Activated T-helper 2 cell treated with anti-CD3 and anti-CD28 coated beads, Interferon-gamma antibody, Interleukin-2, Interleukin-4, amounts not matched to agents 10 μg/mL and 5 μg/mL and 100 μg/mL, durations not matched to agents 14 hours and 24 hours and 36 hours (primary cell): ENCODE measurements at regions not wholly inside any gene's neighbourhood (a gene's known extent, or its start where the extent isn't known, plus 50 kb on each side); places are given as distances from the start of the nearest gene placed in this dataset.

Experiments
- DNase-seq: peaks from one replicate; pipeline ENCODE4 v3.0.0; 2021; ENCODE audit warnings: low spot score
- H3K27ac Mint-ChIP-seq: one replicate; pipeline ENCODE4 v1.8.0; 2021; ENCODE audit warnings: mixed read lengths
- H3K27me3 Mint-ChIP-seq: one replicate; pipeline ENCODE4 v1.8.0; 2021; ENCODE audit warnings: low read depth, mixed read lengths
- H3K36me3 Mint-ChIP-seq: one replicate; pipeline ENCODE4 v1.8.0; 2021; ENCODE audit warnings: low read depth, mixed read lengths
- H3K4me1 Mint-ChIP-seq: one replicate; pipeline ENCODE4 v1.8.0; 2021; ENCODE audit warnings: low read depth, mixed read lengths
- H3K4me3 Mint-ChIP-seq: one replicate; pipeline ENCODE4 v1.8.0; 2021; ENCODE audit warnings: low read depth, mild to moderate bottlenecking, moderate library complexity, mixed read lengths
- H3K9me3 Mint-ChIP-seq: one replicate; pipeline ENCODE4 v1.8.0; 2021; ENCODE audit warnings: mixed read lengths
- intact Hi-C: fragments of 100-400 bp; cut with micrococcal nuclease; formaldehyde crosslinking; loops from one replicate; pipeline ENCODE4 v1.15.1; 2023

- H3K4me3 Mint-ChIP-seq, result no peak overlapping the region
- H3K9me3 Mint-ChIP-seq, result no peaks in the 10 kb centered on the region
- H3K27me3 Mint-ChIP-seq, result no peaks in the 10 kb centered on the region
- H3K4me1 Mint-ChIP-seq, result no peaks in the 10 kb centered on the region
- no peaks in the 10 kb centered on the region for H3K36me3 Mint-ChIP-seq
- intact Hi-C loops, result no loop called here
- no peak overlapping the region for H3K27ac Mint-ChIP-seq
- no peak for DNase-seq
These were observed 462.2 kb downstream of the RASEF start for GRCh38 chr9:82600536-82601292.

DNA sequence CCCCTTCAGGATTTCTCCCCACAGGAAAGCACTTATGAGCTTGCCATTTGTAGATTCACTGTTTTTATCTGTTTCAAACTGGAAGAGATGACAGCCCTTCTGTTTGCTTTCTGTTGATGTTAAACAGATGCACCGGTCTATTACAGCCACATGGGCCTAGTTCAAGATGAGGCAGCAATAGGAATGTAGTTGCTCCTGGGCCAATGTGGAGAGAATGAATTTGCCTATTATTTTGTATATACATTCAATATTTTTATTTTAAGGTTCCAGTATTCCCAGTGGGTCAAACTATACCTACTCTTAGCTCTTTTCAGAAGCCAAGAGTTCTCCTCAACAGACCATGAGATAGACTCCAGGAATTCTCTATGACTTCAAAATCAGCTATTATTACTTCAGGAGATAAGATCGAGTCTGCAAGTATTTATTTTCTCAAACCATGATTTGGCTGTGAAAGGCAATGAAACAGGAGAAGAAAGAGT, 461.6 kb downstream of the RASEF start:
- H3K4me1 Mint-ChIP-seq, result no peaks in the 10 kb centered on the region
- H3K4me3 Mint-ChIP-seq, result no peak overlapping the region
- no peak for DNase-seq
- H3K27me3 Mint-ChIP-seq, result no peaks in the 10 kb centered on the region
- H3K27ac Mint-ChIP-seq, result no peak overlapping the region
- H3K36me3 Mint-ChIP-seq, result no peaks in the 10 kb centered on the region
- intact Hi-C loops, result no loop called here
- no peaks in the 10 kb centered on the region for H3K9me3 Mint-ChIP-seq

- no peaks in the 10 kb centered on the region for H3K9me3 Mint-ChIP-seq
- no peak for DNase-seq
- H3K27me3 Mint-ChIP-seq, result no peaks in the 10 kb centered on the region
- no peak overlapping the region for H3K4me3 Mint-ChIP-seq
- H3K27ac Mint-ChIP-seq, result no peak overlapping the region
- intact Hi-C loops, result no loop called here
- H3K36me3 Mint-ChIP-seq, result no peaks in the 10 kb centered on the region
- H3K4me1 Mint-ChIP-seq, result no peaks in the 10 kb centered on the region
These were observed 457.8 kb downstream of the RASEF start for GRCh38 chr9:82604947-82605656.

DNA sequence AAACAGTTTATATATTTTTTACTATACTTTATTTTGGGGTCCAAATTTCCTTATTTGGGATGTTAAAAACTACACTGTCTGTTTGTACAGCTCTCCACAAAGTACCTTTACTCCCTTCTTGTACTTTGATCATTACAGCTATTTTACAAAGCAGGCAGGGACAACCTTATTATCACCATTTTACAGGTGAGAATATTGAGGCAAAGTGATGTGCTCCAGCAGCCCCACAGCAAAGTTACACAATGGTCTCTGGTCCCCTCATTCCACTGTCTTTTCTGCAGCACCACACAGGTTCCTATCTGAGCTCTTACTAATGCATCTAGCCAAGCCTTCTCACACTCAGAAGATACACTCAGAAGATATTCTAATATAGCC, 457.3 kb downstream of the RASEF start:
- intact Hi-C loops, result no loop called here
- Mint-ChIP-seq H3K9me3 (no peaks in the 10 kb centered on the region), H3K36me3 (no peaks in the 10 kb centered on the region), H3K27ac (no peak overlapping the region), H3K27me3 (no peaks in the 10 kb centered on the region), H3K4me1 (no peaks in the 10 kb centered on the region), H3K4me3 (no peak overlapping the region)
- DNase-seq, result no peak

DNA sequence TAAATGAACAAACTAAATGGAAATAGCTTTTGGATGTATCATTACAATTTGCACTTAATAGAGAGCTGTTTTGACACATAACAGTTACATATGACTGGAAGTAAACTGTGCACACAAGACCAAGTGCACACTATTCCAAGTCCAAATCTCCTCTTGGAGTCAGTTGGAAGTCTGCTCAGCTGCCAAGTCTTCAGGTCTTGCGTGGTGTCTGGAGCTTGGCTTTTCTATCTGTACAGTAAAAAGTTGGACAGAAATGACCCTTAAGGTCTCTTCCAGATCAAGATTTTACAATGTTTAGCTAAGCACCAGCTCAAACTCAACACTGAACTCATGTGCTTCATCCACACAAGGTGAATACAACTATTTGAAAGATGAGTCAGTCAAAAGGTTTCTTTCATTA, 456.9 kb downstream of the RASEF start:
- Mint-ChIP-seq H3K27ac (no peak overlapping the region), H3K9me3 (no peaks in the 10 kb centered on the region), H3K4me1 (no peaks in the 10 kb centered on the region), H3K27me3 (no peaks in the 10 kb centered on the region), H3K36me3 (no peaks in the 10 kb centered on the region), H3K4me3 (no peak overlapping the region)
- no peak for DNase-seq
- intact Hi-C loops, result no loop called here

GRCh38 chr9:82606492-82607382, 456.2 kb downstream of the RASEF start:
- DNase-seq, result no peak
- H3K4me1 Mint-ChIP-seq, result no peaks in the 10 kb centered on the region
- intact Hi-C loops, result no loop called here
- H3K36me3 Mint-ChIP-seq, result no peaks in the 10 kb centered on the region
- H3K4me3 Mint-ChIP-seq, result no peak overlapping the region
- no peaks in the 10 kb centered on the region for H3K27me3 Mint-ChIP-seq
- no peak overlapping the region for H3K27ac Mint-ChIP-seq
- no peaks in the 10 kb centered on the region for H3K9me3 Mint-ChIP-seq

- no peaks in the 10 kb centered on the region for H3K9me3 Mint-ChIP-seq
- H3K36me3 Mint-ChIP-seq, result no peaks in the 10 kb centered on the region
- no peaks in the 10 kb centered on the region for H3K27me3 Mint-ChIP-seq
- intact Hi-C loops, result no loop called here
- no peak overlapping the region for H3K27ac Mint-ChIP-seq
- no peaks in the 10 kb centered on the region for H3K4me1 Mint-ChIP-seq
- no peak overlapping the region for H3K4me3 Mint-ChIP-seq
- DNase-seq, result no peak
These were observed 454.5 kb downstream of the RASEF start for GRCh38 chr9:82608487-82608886.

DNA sequence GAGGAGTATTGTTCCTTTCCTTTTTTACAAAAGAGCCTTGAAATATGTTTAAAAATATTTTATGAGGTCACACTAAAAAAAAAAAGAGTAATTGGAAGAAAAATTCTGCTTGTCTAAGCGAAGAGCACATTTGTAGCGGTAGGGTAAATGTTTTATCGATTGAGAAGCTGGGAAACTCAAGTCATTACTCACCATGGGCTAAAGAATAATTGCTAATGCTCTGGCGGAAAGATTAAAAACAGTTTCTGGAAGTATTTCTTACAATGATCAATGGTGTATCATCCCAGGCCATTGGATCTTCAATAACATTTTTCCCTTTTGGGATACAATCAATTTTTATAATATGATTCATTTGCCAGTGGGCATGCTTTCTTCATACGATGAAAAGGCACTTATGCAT, 450.0 kb downstream of the RASEF start:
- Mint-ChIP-seq H3K4me1 (no peaks in the 10 kb centered on the region), H3K27ac (no peak overlapping the region), H3K36me3 (no peaks in the 10 kb centered on the region), H3K9me3 (peaks cover 7% of the 10 kb centered on the region), H3K4me3 (no peak overlapping the region), H3K27me3 (no peaks in the 10 kb centered on the region)
- DNase-seq, result no peak
- intact Hi-C loops, result no loop called here

DNA sequence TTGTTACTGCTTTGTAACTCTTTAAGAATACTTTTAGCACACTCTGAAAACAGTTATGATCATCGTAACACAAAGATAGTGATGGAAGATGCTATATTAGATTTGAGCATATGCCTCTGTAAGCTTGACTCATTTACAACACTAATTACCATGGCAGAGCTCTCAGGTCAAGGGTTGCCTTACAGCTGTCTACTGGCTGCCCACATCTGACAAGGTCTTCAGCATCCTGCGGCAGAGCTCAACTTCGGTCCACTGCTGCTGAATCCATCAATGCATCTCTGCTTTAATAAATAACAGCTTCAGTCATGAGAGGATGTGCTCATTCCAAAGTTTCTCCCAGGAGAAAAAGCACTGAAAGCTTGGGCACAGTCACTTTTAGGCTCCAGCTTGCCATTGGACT, 449.4 kb downstream of the RASEF start:
- intact Hi-C loops, result no loop called here
- Mint-ChIP-seq H3K27me3 (no peaks in the 10 kb centered on the region), H3K36me3 (no peaks in the 10 kb centered on the region), H3K27ac (no peak overlapping the region), H3K4me1 (no peaks in the 10 kb centered on the region), H3K4me3 (no peak overlapping the region), H3K9me3 (peaks cover 7% of the 10 kb centered on the region)
- no peak for DNase-seq

- Mint-ChIP-seq H3K4me3 (no peak overlapping the region), H3K4me1 (no peaks in the 10 kb centered on the region), H3K36me3 (no peaks in the 10 kb centered on the region), H3K9me3 (peaks cover 13% of the 10 kb centered on the region), H3K27me3 (no peaks in the 10 kb centered on the region), H3K27ac (no peak overlapping the region)
- intact Hi-C loops, result no loop called here
- no peak for DNase-seq
These were observed 446.4 kb downstream of the RASEF start for GRCh38 chr9:82616545-82616944.

DNA sequence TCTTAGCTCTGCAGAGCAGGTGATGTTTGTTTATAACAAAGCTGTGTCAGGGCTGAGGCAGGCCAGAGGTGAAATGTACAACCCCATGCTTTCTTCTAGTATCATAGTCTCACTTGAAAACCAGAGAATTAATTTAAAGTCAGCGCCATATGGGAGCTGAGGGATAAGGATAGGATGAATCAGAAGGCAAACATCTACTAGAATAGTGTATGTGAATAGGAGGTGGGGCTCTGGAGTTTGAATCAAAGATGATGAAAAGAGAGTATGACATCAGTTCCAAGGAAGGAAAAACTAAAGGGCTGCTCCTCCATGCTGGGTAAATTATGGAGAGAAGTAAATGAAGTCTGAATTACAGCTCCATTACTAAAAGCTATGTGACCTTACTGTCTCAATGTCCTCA, 441.5 kb downstream of the RASEF start:
- intact Hi-C loops, result no loop called here
- peaks cover 13% of the 10 kb centered on the region for H3K9me3 Mint-ChIP-seq
- no peaks in the 10 kb centered on the region for H3K4me1 Mint-ChIP-seq
- no peak overlapping the region for H3K4me3 Mint-ChIP-seq
- no peak for DNase-seq
- H3K36me3 Mint-ChIP-seq, result no peaks in the 10 kb centered on the region
- H3K27me3 Mint-ChIP-seq, result no peaks in the 10 kb centered on the region
- H3K27ac Mint-ChIP-seq, result no peak overlapping the region

DNA sequence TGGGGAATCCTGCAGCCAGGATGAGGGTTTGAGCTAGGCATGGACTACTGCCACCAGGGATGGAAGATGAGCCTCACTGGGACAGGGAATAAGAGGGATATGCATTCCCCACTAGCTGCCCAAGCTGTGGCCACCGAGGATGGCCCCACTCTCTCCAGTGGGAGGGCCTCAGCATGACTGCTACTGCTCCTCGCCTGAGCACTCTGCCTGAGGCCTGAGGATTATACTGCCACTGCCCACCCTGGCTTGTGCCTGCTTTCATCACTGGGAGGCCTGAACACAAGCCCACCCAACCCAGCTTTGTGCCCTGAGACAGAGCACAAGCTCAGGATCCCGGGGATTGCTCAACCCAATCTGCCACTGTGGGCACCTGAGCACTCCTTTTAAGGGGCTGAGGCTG, 425.6 kb downstream of the RASEF start:
- Mint-ChIP-seq H3K36me3 (no peaks in the 10 kb centered on the region), H3K27ac (no peak overlapping the region), H3K9me3 (peaks cover 27% of the 10 kb centered on the region), H3K4me1 (no peaks in the 10 kb centered on the region), H3K4me3 (no peak overlapping the region), H3K27me3 (no peaks in the 10 kb centered on the region)
- DNase-seq, result no peak
- intact Hi-C loops, result no loop called here

DNA sequence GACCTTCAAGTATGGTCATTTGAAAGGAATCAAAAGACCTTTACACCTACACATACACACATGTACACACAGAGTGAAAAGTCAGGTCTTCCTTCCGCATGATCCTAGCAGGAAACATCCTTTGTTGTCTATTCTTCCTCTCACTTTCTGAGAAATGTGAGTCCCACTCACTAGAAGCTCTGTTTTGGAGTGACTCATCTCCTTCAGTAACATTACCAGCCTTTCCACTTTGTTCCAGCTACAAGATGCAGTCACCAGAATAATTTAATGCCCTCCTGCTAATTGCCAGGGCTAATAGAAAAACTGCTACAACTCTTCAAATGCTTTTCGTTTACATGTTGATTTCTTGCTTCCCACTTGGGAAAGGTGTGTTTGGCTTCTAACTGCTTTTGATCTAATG, 417.3 kb downstream of the RASEF start:
- Mint-ChIP-seq H3K4me3 (no peak overlapping the region), H3K27ac (no peak overlapping the region), H3K9me3 (peaks cover 8% of the 10 kb centered on the region), H3K27me3 (no peaks in the 10 kb centered on the region), H3K4me1 (no peaks in the 10 kb centered on the region), H3K36me3 (no peaks in the 10 kb centered on the region)
- intact Hi-C loops, result no loop called here
- DNase-seq, result no peak
